HG03025 (cell line): ENCODE measurements at regions not wholly inside any gene's neighbourhood (a gene's known extent, or its start where the extent isn't known, plus 50 kb on each side); places are given as distances from the start of the nearest gene placed in this dataset.
"Not testable (repeated sequence)": the region's sequence is repeated elsewhere in the genome, so short reads cannot be mapped to it uniquely, and the experiment has no call there.

Source experiments
- ATAC-seq: cut with Tn5 transposase; IDR thresholded peaks from one replicate; pipeline ENCODE4 v1.9.1; 2021; ENCODE audit warnings: mild to moderate bottlenecking, moderate library complexity; ENCODE audit not compliant: unreplicated experiment, low FRiP score

DNA sequence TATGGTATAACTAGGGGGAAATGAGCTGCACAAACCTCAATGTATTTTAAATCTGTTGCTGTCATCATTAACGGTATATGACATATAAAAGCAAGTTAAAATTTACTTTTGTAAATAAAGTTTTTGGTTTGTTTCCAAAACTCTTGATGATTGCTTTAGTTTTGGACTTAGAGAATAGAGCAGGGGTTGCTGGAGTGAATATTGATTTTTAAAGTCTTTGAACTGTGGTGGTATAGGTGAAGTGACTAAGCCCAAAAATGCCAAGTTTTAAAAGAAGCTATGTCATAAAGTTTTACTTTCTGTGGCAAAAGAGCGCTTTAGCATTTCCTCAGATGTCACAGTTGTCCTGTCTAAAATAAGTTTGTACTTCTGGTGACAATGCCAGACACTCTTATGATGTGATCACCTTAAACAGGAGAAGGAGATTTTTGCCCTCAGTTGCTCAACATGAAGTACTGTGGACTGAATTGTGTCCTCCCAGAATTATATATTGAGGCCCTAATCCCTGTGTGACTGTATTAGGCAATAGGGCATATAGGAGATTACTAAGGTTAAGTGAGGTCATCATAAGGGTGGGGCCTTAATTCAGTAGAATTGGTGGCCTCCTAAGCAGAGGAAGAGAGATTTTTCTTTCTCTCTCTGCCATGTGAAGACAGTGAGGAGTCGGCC lies 175.2 kb upstream of the PLGLB1 start:
- not testable (repeated sequence) for ATAC-seq

DNA sequence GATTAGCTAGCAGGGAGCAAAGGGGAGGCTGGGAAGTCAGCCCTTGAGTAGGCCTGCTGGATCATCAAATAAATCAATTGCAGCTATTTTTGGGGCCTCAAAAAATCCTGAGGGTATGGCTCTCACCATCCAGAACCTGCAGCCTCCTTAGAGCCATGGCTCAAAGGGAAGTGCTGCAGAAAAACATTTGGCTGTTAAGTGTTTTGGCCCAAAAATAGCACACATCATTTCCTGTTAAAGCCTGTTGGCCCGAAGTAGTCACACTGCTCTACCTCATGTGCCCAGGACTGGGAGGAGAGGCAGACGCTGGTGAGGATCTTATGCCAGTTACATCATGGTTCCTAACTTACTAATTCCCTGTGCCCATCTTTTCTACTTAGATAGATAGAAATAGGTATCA lies 176.8 kb upstream of the PLGLB1 start:
- ATAC-seq, result not testable (repeated sequence)

DNA sequence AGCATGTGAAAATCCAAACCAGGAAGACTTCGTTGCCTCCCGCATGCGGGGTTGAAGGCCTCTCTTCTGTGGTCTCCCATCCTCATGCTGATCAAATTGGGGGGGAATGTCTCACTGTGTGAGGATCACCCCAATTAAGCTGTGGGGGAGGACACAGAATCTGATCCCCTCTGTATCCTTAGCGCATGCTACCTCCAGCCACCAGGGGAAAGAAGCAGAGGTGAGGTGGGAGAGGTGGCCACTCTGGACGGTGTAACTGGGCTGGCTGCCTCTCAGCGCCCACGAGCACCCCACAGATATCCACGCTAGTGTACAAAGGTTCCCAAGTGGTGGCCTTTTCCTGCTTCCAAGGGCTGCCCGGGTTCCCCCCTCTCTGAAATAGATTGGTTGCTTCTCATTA lies 177.6 kb upstream of the PLGLB1 start:
- ATAC-seq, result not testable (repeated sequence)

DNA sequence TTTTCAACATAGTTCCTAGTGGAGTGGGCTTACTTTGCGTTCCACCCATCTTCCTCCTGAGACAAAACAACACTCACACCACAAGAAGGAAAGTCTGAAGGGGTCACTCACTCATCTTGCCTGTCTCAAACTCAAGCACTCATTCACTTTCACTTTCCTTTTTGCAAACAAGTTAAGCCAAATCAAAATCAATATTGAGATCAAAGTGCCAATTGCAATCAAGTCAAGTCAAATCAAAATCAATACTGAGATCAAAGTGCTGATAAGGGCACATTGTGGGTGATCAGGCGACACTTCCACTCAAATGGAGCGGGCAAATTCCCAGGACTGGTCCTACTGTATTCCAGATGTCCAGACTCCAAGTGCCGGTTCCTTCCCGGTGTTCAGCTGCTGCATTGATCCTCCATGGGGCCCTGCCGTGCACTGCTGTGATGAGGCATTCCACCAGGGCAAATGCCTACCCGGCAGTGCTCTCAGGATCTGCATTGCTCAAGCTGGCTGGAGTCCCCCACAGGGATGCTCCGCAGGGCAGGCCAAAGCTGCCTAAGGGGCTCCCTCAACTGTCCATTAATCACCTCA lies 183.0 kb upstream of the PLGLB1 start:
- not testable (repeated sequence) for ATAC-seq

DNA sequence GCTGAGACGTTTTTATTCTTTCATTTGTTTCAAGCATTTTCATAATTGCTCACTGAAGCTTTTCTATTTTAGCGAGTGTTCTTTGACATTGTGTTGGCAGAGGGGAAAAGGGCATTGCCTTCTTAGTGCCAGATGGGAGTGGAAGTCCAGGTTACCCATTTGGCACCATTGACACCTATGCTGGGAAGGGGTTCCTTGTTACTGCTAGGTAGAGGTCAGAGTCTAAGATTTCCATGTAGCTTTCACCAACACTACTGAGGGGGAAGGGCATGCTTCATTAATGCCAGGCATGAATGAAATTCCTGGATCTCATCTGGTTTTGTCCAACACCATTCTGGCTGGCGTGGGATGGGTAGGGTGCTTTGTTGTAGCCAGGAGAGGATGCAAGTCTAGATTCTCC lies 191.3 kb upstream of the PLGLB1 start:
- not testable (repeated sequence) for ATAC-seq

DNA sequence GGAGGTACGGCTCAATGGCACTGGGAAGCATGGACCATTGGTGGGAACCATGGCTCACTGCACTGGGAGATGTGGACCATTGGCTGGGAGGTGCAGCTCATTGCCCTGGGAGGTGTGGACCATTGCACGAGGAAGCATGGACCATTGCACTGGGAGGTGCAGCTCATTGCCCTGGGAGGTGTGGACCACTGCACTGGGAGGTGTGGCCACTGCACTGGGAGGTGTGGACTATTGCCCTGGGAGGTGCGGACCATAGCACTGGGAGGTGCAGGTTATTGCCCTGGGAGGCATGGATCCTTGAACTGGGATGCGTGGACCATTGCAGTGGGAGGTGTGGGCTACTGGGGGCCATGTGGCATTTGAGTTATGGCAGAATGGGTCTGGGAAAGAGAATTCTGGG lies 195.4 kb upstream of the PLGLB1 start:
- ATAC-seq, result not testable (repeated sequence)

DNA sequence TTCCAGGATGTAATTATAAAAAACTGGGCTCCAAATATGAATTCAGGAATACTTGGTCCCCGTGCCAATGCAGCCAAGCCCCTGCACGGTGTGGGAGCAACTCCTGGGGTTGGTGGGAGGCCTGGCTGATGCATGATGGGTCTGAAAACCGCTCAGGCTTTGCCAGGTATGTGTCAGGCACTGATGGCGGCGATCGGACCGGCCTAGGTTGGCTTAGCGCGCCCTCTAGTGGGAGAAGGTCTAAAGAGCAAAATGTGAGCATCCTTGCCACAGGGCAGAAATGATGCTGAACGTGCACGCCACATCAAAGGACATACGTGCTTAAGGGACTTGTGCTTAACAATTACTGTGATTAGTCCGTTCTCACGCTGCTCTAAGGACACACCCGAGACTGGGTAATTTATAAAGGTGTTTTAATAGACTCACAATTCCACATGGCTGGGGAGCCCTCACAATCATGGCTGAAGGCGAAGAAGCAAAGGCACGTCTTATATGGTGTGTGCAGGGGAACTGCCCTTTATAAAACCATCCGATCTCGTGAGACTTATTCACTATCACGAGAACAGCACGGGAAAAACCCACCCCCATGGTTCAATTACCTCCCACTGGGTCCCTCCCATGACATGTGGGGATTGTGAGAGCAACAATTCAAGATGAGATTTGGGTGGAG lies 196.2 kb upstream of the PLGLB1 start:
- ATAC-seq, result not testable (repeated sequence)

DNA sequence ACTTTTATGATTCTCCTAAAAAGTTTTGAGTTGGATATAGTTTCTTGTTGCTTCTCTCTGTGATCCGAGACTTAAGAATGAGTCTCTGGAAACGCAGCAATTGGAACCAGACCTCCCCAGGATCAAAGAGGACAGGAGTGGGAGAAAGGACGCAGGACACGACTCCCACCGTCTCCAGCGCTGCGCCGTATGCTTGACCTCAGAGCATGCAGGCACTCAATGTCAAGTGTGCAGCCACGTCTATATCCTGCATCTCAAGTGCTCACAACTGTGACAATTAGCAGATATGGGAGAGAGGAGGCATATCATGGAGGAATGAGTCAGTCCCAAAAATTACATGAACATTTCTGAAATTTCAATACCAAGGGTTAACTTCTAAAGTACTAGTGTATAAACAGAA lies 199.0 kb upstream of the PLGLB1 start:
- not testable (repeated sequence) for ATAC-seq

DNA sequence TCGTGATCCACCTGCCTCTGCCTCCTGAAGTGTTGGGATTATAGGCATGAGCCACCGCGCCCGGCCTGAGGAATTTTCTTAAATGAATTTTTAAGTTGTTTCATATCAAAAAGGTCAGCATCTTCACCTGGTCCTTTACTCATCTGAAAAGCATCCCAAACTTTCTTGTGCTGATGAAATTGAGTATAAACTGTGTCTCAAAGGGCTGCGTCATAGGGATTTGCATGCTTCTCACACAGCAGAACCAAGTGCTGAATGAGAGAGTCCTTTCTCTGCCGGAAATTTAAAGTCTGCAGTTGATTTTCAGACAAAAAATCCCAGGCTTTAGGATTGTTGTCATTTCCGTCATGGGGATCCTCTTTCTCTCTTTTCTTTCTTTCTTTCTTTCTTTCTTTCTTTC lies 200.5 kb upstream of the PLGLB1 start:
- not testable (repeated sequence) for ATAC-seq

DNA sequence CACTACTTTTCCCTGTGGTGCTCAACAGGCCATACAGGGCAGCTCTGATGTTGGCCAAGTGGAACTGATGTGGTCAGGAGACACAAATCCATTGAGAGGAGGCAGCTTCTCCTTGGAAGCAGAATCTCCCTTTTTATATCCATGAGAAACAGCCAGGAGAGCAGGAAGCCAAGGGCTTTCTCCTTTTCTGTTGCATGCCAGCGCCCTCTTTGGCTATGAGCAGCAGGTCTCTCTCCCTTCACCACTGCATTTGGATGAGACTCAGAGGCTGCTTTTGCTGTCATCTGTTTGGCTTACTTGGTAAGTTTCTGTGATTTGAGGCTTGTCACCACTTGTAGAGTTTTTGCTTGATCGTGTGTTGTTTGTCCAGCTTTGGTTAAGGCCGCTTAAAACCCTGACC lies 202.2 kb upstream of the PLGLB1 start:
- not testable (repeated sequence) for ATAC-seq

DNA sequence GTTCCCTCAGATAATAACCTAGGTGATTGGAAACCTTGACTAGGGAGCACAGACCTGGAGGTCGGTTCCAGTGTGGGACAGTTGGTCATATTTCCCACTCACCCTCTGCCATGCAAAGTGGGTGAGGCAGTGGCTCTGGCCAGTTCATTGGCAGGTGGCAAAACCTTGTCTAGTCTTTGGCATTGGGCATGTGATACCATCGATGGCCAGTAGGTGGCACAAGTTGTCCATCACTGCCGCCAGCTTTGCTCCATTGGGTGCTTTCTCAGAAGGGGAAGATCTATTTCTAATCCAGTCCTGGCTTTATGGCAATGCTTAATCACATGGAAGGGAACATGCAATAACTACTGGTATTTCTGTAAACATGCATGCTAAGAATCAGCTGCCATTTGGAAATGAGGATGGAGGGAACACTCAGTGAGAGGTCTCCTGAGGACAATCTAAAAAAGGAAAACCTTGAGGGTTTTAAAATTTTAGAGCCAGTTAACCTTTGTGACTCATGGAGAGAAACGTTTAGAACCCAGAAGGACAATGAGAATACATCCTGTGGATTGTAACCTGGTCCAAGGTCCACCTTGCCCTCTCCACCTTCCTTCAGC lies 207.5 kb upstream of the PLGLB1 start:
- ATAC-seq, result not testable (repeated sequence)

DNA sequence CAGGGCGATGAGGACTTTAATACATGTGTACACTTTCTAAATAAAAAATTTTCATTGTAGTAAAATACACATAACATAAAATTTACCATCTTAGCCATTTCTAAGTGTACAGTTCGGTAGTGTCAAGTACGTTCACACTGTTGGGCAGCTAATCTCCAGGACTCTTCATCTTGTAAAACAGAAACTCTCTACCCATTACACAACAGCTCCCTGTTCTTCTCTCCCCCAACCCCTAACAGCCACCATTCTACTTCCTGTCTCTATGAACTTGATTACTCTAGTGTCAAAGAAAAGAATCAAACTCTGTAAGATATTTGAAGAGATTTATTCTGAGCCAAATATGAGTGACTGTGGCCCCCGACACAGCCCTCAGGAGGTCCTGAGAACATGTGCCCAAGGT lies 208.3 kb upstream of the PLGLB1 start:
- ATAC-seq, result not testable (repeated sequence)

DNA sequence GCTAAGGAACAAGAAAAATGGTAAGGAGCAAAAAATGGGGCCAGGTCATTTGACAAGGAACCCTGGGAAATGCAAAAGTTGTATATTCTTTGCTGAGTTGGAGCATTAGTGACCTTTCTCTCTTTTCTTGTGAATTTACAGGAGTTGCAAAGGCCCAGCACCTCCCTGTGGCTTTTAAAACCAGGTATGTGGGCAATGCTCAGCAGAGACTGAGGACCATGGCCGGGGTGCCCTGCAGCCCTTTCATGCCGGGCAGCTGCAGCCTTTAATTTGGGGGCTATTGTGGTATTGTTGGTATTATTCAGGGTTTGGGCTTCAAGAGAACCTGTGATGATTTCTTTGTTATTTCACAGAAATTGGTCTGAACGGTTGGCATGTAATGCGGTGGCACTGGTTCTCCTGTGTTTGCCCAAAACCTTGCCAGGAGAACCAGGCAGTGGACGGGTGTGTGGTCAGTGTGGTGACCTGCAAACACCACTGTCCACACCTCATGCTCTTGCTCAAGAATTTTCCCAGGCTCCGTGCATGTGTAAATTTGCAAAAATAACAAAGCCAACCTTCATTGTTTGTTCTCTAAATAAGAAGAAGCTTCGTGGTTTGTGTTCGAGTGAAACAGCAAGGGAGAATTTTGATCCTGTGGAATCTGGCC lies 213.8 kb upstream of the PLGLB1 start:
- not testable (repeated sequence) for ATAC-seq

DNA sequence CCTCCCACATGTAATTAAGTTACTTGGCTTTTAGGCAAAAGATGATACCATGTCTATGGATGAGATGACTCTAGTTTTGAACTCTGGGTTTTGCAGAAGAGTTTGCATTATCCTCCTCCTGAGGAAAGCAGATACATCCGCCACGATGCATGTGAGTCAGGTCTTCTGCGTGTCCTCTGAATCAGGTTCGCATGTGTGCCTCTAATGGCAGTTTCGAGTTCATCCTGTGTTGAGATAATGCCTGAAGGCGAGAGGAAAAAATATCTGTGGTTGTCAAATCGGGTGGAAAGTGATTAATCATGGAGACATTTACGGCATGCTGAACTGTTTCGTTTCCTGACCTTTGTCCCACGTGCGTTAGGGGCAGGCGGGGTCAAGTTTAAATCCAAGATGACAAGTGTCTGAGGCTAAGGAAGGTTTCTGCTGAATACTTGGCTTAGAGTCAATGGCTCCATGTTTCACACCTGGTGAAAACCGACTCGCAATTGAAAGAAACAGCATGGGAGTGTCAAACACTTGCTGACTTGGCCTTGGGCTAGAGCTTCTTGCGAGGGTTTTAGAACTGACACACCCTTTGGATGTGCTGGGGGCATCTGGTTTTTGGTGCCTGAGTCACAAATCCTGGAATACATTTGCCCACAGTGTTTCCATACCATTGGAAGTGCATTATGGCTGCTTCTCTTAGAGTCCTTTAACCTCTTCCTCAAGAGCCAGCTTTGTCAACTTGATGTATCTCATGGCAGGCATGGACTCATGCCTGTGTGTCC lies 216.1 kb upstream of the PLGLB1 start:
- ATAC-seq, result not testable (repeated sequence)

DNA sequence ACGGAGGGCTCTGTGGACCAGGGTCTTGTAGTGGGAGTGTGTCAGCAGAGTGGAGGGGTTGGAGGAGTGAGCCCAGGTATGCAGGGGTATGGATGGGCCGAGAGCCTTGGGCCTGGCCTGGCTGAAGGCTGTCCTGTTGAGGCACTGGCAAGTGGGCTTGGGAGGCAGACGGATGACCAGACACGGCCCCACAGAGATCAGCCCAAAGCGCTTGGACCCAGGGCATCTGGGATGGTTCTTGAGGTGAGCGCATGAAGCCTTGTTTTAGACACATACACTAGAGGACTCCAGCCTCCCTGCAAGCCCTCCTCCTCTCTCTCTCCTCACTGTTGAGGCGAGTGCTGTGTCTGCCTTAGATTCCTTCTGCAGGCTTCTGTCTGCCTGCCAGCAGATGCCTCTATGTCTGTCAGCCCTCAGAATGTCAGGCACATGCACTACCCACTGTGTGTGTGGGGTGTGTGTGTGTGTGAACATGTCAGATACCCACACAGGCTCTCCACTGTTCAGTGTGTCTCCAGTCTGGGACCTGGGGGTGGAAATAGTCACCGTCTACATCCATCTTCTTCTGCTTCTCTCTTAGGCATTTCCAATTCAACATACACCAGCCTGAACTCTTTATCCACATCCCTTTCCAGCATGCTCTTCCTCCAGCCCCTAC lies 218.0 kb upstream of the PLGLB1 start:
- ATAC-seq, result not testable (repeated sequence)

DNA sequence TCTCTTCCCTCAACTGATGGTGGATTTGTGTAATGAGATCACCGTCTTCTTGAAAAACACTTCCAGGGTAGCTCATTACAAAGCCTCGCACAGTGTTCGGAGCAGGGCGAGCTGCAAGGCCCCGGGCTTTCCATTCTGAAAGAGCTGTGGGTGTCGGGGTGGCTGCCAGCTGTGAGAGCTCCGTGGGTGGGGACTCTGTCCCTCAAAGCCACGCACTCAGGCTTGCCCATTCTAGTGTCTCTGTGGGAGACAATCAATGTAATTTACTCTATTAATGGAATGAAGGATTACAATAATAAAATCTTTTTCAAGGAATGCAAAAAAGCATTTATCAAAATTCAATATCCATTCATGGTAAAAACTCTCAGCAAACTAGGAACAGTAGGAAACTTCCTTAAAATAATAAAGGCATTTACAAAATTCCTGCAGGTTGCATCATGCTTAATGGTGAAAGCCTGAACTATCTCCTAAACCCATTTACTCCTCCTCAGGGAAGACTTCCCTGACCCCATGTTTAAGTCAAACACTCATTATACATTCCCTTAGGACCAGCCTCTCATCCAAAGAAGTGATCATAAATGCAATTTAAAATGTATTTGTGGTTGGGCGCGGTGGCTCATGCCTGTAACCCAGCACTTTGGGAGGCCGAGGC lies 224.5 kb upstream of the PLGLB1 start:
- ATAC-seq, result not testable (repeated sequence)

DNA sequence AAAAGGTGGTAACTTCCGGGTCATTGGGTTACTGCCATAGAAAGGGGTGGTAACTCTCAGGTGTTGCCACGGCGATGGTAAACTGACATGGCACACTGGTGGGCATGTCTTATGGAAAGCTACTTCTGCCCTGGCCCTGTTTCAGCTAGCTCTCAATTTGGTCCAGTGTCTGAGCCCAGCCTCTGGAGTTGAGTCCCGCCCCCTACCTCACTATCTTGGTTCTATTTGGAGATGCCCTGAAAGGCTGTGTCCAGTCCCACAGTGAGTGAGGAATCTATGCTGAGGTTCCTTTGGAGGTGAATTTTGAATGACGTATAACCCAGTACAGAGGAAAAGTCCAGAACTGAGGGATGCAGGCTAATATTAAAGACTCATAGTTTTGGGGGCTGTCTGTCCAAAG lies 230.4 kb upstream of the PLGLB1 start:
- not testable (repeated sequence) for ATAC-seq

DNA sequence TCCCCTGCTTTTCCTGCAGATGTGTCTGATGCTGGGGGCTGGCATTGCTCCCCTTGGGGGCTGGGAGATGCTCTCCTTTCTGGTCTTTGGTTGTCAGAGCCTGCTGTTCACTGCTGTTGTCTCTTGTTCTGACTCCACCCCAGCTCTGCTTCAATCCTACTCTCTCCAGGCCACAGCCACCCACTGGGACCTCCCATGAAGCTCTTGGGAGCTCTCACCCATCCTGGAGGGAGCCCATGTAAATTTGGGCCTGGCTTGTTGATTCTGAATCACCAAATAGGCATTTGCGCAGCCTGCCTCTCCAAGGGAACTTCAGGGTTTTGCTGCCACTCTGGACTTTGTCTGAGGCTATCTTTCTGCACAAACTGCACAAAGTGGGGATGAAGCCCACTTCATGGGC lies 232.9 kb upstream of the PLGLB1 start:
- ATAC-seq, result not testable (repeated sequence)

DNA sequence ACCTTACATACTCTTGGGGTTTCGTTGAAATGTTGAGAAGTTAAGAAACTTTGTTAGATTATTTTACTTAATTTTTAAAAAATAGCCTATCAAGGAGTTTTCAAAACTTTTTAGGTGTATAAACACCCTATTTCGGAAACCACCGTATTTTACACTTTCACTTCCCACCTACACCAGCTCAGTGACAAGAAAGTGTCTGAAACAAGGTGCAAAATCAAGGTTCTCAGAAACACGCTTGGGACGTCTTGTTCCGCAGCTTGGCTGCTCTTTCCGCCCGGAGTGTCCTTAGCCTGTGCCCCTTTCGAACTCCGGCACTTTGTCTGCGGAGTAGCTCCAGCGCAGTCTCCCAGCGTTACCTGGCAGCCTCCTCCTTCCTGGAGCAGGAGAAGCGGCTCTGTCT lies 233.8 kb upstream of the PLGLB1 start:
- ATAC-seq, result not testable (repeated sequence)
